ENCODE measurements at regions not wholly inside any gene's neighbourhood (a gene's known extent, or its start where the extent isn't known, plus 50 kb on each side); places are given as distances from the start of the nearest gene placed in this dataset.
"Not testable (repeated sequence)": the region's sequence is repeated elsewhere in the genome, so short reads cannot be mapped to it uniquely, and the experiment has no call there.

DNA sequence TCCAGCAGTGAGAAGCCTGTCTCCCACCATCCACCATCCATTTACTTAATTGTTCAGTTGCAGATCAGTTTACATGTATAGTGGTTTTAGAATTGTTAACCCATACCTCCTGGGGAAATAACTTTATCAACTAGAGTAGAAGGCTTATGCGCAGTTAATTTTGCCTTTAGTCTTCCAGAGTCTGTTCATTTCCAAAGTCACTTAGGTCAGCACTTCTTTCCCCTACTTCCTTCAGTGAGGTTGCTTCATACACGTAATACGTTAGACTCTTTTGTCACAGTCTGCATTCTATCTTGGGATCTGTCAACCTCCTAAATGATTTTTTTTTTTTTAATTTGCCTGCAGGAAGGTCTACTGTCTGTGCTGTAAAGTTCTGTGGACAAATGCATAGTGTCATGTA lies 495.6 kb upstream of the ISX start:
- no peak for DNase-seq (ENCODE audit: extremely low read depth, low read depth)

DNA sequence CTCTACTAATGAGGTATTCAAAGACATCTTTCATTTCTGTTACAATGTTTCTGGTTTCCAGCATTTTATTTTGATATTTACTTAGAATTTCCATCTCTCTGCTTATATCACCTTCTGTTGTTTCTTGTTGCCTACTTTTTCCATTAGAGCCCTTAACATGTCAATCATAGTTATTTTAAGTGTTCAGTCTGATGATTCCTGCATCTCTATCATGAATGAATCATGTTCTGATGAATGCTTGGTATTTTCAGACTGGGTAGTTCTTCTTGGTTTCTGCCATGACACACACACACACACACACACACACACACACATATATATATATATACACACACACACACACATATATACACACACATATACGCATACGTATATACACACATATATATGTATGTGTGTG lies 486.4 kb upstream of the ISX start:
- no peak for DNase-seq (ENCODE audit: extremely low read depth, low read depth)

DNA sequence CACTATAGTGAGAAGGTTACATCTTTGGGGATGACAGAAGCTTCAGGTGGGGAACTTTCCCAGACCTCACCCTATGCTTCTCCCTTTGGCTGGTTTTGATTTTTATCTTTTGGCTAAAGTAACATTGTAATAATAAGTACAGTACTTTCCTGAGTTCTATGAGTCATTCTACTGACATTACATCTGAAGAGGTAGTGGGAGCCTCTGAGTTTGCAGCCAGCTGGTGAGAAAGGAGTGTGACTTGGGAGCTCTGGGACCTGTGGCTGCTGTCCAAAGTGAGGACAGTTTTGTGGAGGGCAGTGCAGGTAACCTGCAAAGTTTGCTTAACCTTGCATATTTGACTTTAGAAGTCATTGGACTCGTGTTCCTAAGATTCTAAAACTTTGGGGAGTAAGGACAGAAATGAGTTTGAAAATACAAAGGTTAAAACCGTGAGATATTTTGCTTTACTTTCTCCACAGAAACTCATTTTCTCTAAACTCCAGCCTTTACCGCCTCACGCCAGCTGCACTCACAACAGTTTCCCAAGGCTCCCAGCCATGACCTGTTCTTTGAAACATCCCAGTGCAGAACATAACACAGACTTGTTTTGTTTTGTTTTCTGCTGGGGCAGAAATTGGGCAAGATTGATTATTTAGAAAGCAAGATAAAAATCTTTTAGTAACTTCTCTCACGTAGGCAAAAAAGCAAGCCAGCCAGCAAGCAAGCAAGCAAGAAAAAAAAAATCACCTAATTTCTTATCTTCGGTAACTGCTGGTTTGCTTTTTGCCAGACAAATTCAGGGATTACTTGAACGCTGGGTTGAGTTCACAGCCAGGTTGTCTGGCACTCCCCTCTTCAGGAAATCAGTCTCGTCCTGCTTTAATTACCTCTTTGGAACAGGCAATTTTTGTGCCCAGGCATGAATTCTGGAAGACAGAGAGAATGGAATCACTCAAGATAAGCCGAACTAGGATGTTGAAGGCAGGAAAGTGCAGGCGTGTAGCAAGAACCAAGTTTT lies 478.3 kb upstream of the ISX start:
- DNase-seq (ENCODE audit: extremely low read depth, low read depth): no peak

DNA sequence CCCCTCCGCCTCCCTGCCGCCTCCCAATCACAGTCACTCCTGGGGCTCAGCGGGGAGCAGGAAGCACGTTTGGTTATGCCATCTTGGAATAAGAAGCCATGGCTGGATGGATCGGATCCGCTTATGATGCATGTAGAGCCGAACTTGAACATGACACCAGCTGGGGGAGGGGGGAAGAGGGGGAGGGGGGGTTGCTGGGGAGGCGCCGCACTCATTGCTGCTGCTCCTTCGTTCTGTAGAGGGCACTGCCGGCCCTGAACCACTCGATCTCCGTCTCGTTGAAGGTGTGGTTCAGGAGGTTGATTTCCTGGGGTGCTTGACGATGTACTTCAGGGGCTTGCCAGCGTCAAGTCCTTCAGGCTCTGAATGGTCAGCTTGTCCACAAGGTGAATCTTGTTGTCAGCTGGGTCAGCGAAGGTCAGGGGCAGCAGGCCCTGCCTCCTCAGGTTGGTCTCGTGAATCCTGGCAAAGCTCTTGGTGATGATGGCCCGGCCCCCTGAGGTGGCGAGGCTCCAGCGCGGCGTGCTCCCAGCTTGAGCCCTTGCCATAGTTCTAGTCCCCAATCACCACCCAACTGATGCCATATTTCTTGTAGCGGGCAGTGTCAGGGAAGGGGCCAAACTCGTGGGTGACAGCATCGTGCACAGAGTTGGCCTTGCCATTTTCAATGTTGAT lies 476.9 kb upstream of the ISX start:
- no peak for DNase-seq (ENCODE audit: extremely low read depth, low read depth)

DNA sequence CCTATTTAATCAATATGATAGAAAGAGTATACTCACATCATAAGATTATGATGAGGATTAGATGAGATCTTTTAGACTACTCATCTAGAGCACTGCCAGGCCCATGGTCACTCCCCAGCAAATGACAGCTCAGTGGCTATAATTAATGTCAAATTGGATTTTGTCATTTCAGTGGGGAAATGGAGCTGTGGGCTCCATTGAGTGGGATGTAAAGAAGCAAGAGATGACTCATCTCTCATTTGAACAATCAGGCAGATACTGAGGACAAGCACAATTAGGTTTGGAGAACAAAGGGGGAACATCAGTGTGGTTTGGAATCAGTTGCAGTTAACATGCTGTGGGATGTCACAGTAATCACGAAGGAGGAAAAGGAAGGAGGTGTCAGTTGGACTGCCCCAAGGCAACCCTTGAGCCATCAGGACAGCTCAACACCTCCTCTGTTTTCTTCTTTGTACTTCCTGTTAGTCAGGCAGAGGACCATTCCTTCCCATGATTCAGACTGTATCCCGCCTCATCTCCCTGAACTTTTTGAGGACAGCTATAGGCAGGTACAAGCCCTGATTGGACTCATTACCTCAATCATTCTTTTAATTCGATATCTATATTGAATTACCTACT lies 473.7 kb upstream of the ISX start:
- no peak for DNase-seq (ENCODE audit: extremely low read depth, low read depth)

DNA sequence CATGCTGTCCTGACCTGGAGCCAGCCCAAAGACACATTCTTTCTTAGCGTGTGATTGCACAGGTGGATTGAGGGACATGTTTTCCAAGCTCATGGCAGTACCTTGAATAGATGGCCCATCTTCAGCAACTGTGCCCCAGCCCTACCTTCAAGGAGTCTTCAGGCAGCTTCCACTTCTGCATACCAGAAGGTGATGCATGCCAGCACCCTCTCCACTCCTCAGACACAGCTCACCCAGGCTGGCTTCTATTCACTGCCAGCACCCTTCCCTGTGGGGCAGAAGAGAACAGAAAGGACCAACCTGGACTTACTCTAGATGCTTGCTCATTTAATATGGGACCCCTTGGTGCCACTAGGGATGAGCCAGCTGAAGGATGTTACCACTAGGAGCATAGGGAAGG lies 466.4 kb upstream of the ISX start:
- no peak for DNase-seq (ENCODE audit: extremely low read depth, low read depth)

DNA sequence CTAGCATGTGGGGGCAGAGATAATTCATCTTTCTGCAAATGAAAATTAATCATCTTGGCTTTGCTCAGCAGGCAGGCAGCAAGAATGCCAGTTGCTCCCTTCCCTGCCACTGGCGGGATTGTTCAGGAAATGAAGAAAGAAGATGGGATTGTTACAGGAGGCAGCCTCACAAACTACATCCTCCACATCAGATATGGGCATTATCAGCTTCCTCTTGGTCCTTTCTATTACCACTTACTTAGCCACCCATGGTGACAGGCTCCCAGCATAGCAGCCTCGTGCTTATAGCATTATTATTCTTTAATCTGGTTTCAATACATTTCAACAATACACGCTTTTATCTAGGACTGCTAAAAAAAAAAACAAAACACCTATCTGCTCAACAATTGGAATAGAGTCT lies 461.6 kb upstream of the ISX start:
- DNase-seq (ENCODE audit: extremely low read depth, low read depth): no peak

DNA sequence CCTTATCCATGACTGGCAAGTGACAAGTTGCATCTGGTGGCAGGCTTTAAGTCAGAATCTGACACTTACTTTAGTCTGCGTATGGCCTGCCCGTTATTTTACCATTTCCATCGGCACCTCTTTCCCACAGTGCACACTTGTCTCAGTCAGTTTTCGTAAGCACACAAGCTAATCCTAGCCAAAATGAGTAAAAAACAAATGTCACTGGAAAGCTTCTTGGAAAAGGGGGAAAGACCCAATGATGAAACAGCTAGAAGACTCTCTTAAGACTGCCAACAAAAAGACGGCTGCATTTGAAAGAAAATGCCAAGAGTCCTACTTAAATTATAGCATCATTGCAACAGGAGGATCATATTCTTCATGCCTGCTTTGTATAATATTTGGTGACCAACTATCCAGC lies 457.9 kb upstream of the ISX start:
- DNase-seq (ENCODE audit: extremely low read depth, low read depth): no peak

DNA sequence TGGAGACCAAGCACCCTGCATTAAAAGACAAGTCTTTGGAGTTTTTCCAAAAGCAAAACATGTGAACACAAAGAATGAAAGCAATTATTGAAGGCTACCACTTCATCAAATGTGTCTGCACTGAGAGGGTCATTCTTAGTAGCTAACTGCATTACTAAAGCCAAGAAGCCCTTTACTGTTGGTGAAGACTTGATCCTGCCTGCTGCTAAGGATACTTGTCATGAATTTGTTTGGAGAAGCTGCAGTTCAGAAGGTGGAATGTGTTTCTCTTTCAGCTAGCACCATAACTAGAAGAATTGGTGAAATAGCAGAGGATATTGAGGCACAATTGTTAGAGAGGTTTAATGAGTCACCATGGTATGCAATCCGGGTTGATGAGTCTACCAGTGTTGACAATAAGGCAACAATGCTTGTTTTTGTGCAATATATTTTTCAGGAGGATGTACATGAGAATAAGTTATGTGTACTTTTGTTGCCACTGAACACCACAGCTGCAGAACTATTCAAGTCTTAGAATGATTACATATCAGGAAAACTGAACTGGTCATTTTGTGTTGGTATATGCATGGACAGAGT lies 457.3 kb upstream of the ISX start:
- DNase-seq (ENCODE audit: extremely low read depth, low read depth): no peak

DNA sequence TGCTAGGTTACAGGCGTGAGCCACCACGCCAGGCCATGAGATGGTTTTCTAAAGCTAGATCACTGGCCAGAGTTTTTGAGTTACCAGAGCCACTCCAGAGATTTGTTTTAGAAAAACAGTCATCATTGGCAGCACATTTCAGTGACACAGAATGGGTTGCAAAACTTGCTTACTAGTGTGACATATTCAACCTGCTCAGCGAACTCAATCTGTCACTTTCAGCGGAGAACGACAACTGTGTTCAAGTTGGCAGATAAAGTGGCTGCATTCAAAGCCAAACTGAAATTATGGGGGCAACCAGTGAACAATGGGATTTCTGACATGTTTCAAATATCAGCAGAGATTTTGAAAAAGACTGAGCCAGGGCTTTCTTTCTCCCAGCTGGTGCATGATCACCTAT lies 456.3 kb upstream of the ISX start:
- DNase-seq (ENCODE audit: extremely low read depth, low read depth): no peak

DNA sequence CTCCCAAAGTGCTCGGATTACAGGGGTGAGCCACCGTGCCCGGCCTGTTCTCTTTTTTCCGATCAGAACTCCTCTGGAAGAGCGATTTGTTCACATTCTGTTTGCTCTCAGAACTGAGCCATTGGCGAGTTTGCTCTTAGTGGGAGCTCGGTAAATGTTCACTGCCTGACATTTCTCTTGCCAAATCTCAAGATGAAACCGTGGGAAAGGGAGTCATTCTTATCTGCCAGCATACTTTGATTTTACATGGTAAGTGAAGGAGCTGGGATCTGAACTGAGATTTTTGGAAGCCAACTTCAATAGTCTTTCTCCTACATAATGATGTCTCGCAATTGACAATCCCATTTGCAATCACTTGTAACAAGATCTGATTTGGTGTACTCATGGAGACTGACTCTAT lies 445.8 kb upstream of the ISX start:
- DNase-seq (ENCODE audit: extremely low read depth, low read depth): no peak

DNA sequence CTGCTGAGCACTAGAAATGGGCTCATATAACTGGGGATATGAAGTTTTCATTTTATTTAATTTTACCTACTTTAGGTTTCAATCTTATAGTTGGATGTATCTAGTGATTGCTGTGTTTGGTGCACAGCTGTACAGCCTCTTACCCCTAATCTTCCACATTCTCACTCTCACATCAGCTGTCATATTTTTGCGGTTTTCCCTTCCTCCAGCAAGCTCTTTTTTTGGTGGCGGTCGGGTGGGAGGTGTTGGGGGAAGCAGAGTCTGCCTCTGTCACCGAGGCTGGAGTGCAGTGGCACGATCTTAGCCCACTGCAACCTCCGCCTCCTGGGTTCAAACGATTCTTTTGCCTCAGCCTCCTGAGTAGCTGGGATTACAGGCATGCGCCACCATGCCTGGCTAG lies 445.1 kb upstream of the ISX start:
- no peak for DNase-seq (ENCODE audit: extremely low read depth, low read depth)

DNA sequence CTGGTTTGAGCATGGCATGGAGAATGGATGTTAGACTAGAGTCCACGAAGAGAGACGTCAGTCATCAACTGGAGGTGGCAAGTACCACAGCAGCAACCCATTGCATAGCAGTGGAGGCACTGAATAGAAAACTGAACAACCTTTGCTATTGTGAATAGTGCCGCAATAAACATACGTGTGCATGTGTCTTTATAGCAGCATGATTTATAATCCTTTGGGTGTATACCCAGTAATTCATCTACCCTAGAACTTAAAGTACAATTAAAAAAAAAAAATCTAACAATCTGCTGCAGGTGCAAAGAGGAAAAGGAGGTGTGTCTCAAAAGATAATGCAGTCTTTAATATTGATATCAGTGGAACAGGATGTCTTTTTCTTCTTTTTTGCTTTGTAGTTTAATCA lies 443.4 kb upstream of the ISX start:
- no peak for DNase-seq (ENCODE audit: extremely low read depth, low read depth)

DNA sequence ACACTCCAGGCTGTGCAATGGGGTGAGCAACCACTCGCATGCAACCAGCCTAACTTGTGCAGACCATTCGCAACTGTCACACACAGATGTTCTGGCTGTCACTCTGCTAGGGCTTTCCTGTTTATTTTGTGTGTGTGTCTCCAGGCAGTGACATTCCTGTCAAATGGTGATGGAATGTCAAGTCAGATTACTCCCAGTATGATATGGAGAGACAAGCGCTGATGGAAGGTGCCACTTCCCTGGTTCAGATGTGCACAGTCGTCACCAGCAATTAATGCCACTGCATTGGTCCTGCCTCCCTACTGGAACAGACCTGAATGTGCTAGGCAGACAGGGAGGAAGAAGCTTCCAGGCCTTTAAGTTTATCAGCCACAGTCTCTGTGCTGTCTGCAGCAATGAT lies 442.4 kb upstream of the ISX start:
- DNase-seq (ENCODE audit: extremely low read depth, low read depth): no peak

DNA sequence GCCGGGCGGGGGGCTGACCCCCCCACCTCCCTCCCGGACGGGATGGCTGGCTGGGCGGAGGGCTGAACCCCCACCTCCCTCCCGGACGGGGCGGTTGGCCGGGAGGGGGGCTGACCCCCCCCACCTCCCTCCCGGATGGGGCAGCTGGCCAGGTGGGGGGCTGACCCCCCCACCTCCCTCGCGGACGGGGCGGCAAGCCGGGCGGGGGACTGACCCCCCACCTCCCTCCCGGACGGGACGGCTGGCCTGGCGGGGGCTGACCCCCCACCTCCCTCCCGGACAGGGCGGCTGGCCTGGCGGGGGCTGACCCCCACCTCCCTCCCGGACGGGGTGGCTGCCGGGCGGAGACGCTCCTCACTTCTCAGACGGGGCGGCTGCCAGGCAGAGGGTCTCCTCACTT lies 440.1 kb upstream of the ISX start:
- DNase-seq (ENCODE audit: extremely low read depth, low read depth): not testable (repeated sequence)

DNA sequence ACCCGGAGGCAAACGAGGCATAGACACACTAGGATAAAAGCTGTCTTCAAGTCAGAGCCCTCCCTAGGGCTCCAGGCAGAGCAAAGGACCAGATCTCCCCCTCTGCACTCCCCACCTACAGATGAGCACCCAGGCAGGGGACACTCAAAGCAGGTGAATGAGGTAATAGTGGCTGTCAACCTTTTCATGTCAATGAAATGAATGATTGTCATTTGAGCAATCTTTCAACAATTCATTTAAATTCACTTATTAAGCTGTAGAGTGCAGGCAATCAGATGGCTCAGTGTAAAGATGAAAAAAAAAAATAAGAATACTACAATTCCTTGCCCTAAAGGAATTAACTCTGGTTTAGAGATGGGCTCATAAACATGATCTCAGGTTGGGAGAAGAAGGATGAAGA lies 427.8 kb upstream of the ISX start:
- no peak for DNase-seq (ENCODE audit: extremely low read depth, low read depth)

DNA sequence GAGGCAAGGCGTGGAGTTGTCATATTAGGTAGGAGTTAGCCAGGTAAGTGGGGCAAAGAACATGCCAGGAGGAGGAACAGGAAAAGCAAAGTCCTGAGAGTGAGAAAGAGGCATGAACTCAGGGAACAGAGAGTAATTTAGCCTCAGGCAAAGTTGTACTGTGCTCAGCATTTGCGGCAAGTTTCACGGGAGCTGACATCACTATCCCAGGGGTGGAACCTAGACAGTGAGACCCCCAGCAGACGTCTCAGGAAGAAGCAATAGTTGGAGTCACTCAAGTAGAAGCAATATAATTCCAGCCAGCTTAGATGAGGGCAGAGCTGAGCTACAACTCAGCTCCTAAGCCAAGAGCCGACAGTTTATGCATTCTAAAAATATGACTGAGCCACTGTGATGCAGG lies 426.0 kb upstream of the ISX start:
- no peak for DNase-seq (ENCODE audit: extremely low read depth, low read depth)

DNA sequence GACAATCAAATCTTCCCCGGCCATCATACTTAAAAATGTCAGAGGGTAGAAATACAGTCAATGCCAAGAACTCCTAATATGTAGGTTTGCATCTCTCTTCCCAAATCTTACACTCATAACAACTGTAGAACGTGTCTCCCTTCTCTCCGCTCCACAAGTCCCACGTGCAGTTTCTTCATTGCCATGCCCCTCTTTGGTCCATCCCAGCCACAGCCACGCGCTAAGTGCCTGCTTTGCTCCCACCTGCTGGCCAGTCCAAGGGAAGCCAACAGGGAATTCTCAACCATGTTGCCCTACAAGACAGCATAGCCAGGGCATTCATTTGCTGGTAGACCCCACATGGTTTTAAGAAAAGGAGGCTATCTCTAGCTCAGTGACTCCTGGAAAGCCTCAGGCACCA lies 420.6 kb upstream of the ISX start:
- no peak for DNase-seq (ENCODE audit: extremely low read depth, low read depth)

DNA sequence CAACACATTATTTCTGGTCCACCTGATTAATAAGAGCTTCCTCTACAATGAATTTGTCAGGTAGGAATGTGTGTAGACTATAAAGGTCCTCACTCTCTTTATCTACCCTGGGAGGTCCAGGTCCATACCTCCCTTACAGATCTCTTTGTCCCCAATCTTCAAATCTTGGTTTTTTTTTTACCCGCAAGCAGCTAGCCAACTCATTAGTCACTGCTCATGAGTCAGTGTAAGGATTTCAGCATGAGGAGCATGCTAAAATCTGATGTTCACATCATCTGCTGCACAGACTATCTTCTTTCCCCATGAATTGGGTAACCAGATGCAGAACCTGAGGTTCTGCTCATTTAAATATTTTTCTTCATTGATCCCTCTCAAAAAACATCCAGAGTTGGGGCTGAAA lies 397.0 kb upstream of the ISX start:
- DNase-seq (ENCODE audit: extremely low read depth, low read depth): no peak

DNA sequence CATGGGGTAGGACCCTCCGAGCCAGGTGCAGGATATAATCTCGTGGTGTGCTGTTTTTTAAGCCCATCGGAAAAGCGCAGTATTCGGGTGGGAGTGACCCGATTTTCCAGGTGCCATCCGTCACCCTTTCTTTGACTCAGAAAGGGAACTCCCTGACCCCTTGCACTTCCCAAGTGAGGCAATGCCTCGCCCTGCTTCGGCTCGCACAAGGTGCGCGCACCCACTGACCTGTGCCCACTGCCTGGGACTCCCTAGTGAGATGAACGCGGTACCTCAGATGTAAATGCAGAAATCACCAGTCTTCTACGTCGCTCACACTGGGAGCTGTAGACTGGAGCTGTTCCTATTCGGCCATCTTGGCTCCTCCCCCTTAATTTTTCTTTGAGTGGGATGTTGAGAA lies 382.9 kb upstream of the ISX start:
- DNase-seq (ENCODE audit: extremely low read depth, low read depth): not testable (repeated sequence)

DNA sequence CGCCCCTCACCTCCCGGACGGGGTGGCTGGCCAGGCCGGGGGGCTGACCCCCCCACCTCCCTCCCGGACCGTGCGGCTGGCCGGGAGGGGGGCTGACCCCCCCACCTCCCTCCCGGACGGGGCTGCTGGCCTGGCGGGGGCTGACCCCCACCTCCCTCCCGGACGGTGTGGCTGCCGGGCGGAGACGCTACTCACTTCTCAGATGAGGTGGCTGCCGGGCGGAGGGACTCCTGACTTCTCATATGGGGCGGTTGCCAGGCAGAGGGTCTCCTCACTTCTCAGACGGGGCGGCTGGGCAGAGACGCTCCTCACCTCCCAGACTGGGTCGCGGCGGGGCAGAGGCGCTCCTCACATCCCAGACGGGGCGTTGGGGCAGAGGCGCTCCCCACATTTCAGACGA lies 381.7 kb upstream of the ISX start:
- DNase-seq (ENCODE audit: extremely low read depth, low read depth): not testable (repeated sequence)
